AG09319 (cell line): ENCODE measurements at regions not wholly inside any gene's neighbourhood (a gene's known extent, or its start where the extent isn't known, plus 50 kb on each side); places are given as distances from the start of the nearest gene placed in this dataset.

Experiments
- DNase-seq: peaks from one replicate; pipeline ENCODE4 v3.0.0-alpha.2; 2010; ENCODE audit warnings: low read depth; ENCODE audit errors: extremely low read depth
- CTCF ChIP-seq: IDR thresholded peaks from 2 replicates; pipeline ENCODE4 v1.5.1; 2011; ENCODE audit warnings: low read depth, mild to moderate bottlenecking, inconsistent platforms, low read length, moderate library complexity

- no peak for TF ChIP-seq CTCF
- DNase-seq, result no peak
Observed at GRCh38 chr4:3861720-3862639, 95.8 kb downstream of the ADRA2C start.

GRCh38 chr4:3862640-3863420, 96.6 kb downstream of the ADRA2C start:
- no peak for TF ChIP-seq CTCF
- no peak for DNase-seq

GRCh38 chr4:3863841-3864741, 97.9 kb downstream of the ADRA2C start:
- no peak for TF ChIP-seq CTCF
- DNase-seq, result no peak

- DNase-seq, result no peak
- TF ChIP-seq CTCF, result no peak
Observed at GRCh38 chr4:3864742-3865721, 98.8 kb downstream of the ADRA2C start.

- no peak for DNase-seq
- no peak for TF ChIP-seq CTCF
Observed at GRCh38 chr4:3865986-3866812, 100.0 kb downstream of the ADRA2C start.

- TF ChIP-seq CTCF, result no peak
Observed at GRCh38 chr4:3866813-3867129, 100.6 kb downstream of the ADRA2C start.

More at GRCh38 chr4:3866813-3867129, 100.6 kb downstream of the ADRA2C start:
- DNase-seq, result no peak
